ENCODE measurements at regions not wholly inside any gene's neighbourhood (a gene's known extent, or its start where the extent isn't known, plus 50 kb on each side); places are given as distances from the start of the nearest gene placed in this dataset.

GRCh38 chr11:134878785-134879184 lies 466.7 kb upstream of the B3GAT1 start:
- H4K20me1 ChIP-seq (ENCODE audit: control insufficient read depth, extremely low read depth, insufficient read depth, low read length): no peaks in the 10 kb centered on the region
- DNase-seq (ENCODE audit: low read depth in 2 of 2): no peak
- no peaks in the 10 kb centered on the region for H3K36me3 ChIP-seq (ENCODE audit: control insufficient read depth, insufficient read depth, low read length)
- TF ChIP-seq EZH2 (IDR thresholded peaks at IDR 0.05; ENCODE audit: low read length, missing control alignments) (no peak), CTCF (conservative IDR thresholded peaks at IDR 0.05 in 1 of 2, IDR thresholded peaks at IDR 0.05 in 1 of 2; ENCODE audit: low read depth in 1 of 2, low read length in 2 of 2) (no peak)
- H3K9me3 ChIP-seq (ENCODE audit: control insufficient read depth, insufficient read depth, low read depth, low read length): no peaks in the 10 kb centered on the region
- H3K4me2 ChIP-seq (ENCODE audit: extremely low read depth, insufficient read depth, low read length): no peak overlapping the region
- no peak overlapping the region for H3K9ac ChIP-seq (ENCODE audit: insufficient read depth, low read length)
- no peaks in the 10 kb centered on the region for H3K27me3 ChIP-seq (ENCODE audit: control insufficient read depth, insufficient read depth, low read length)
- no peaks in the 10 kb centered on the region for H3K79me2 ChIP-seq (ENCODE audit: control insufficient read depth, insufficient read depth, low read length)
- no peak overlapping the region for H2AFZ ChIP-seq (ENCODE audit: low read length)
- H3K27ac ChIP-seq (ENCODE audit: insufficient read depth, low read length): no peak overlapping the region
- no peak overlapping the region for H3K4me3 ChIP-seq (replicated peaks in 1 of 4; ENCODE audit: control extremely low read depth in 1 of 4, insufficient read depth in 1 of 4, low read depth in 3 of 4, low read length in 4 of 4)
- no peaks in the 10 kb centered on the region for H3K4me1 ChIP-seq (ENCODE audit: control insufficient read depth, extremely low read depth, insufficient read depth, low read length)

GRCh38 chr11:134876226-134876625 lies 464.2 kb upstream of the B3GAT1 start:
- Histone ChIP-seq H4K20me1 (ENCODE audit: control insufficient read depth, extremely low read depth, insufficient read depth, low read length) (no peaks in the 10 kb centered on the region), H3K27ac (ENCODE audit: insufficient read depth, low read length) (no peak overlapping the region), H2AFZ (ENCODE audit: low read length) (no peak overlapping the region), H3K4me3 (replicated peaks in 1 of 4; ENCODE audit: control extremely low read depth in 1 of 4, insufficient read depth in 1 of 4, low read depth in 3 of 4, low read length in 4 of 4) (no peak overlapping the region), H3K4me1 (ENCODE audit: control insufficient read depth, extremely low read depth, insufficient read depth, low read length) (no peaks in the 10 kb centered on the region), H3K36me3 (ENCODE audit: control insufficient read depth, insufficient read depth, low read length) (no peaks in the 10 kb centered on the region), H3K9ac (ENCODE audit: insufficient read depth, low read length) (no peak overlapping the region), H3K79me2 (ENCODE audit: control insufficient read depth, insufficient read depth, low read length) (no peaks in the 10 kb centered on the region), H3K4me2 (ENCODE audit: extremely low read depth, insufficient read depth, low read length) (no peak overlapping the region), H3K27me3 (ENCODE audit: control insufficient read depth, insufficient read depth, low read length) (no peaks in the 10 kb centered on the region), H3K9me3 (ENCODE audit: control insufficient read depth, insufficient read depth, low read depth, low read length) (no peaks in the 10 kb centered on the region)
- TF ChIP-seq EZH2 (IDR thresholded peaks at IDR 0.05; ENCODE audit: low read length, missing control alignments) (no peak), CTCF (conservative IDR thresholded peaks at IDR 0.05 in 1 of 2, IDR thresholded peaks at IDR 0.05 in 1 of 2; ENCODE audit: low read depth in 1 of 2, low read length in 2 of 2) (no peak)
- DNase-seq (ENCODE audit: low read depth in 2 of 2): no peak

GRCh38 chr11:134866981-134867675 lies 455.1 kb upstream of the B3GAT1 start:
- no peak for DNase-seq (ENCODE audit: low read depth in 2 of 2)
- Histone ChIP-seq H3K4me1 (ENCODE audit: control insufficient read depth, extremely low read depth, insufficient read depth, low read length) (no peaks in the 10 kb centered on the region), H4K20me1 (ENCODE audit: control insufficient read depth, extremely low read depth, insufficient read depth, low read length) (no peaks in the 10 kb centered on the region), H3K4me3 (replicated peaks in 1 of 4; ENCODE audit: control extremely low read depth in 1 of 4, insufficient read depth in 1 of 4, low read depth in 3 of 4, low read length in 4 of 4) (no peak overlapping the region), H3K27ac (ENCODE audit: insufficient read depth, low read length) (no peak overlapping the region), H3K36me3 (ENCODE audit: control insufficient read depth, insufficient read depth, low read length) (no peaks in the 10 kb centered on the region), H3K79me2 (ENCODE audit: control insufficient read depth, insufficient read depth, low read length) (no peaks in the 10 kb centered on the region), H3K4me2 (ENCODE audit: extremely low read depth, insufficient read depth, low read length) (no peak overlapping the region), H3K27me3 (ENCODE audit: control insufficient read depth, insufficient read depth, low read length) (no peaks in the 10 kb centered on the region), H2AFZ (ENCODE audit: low read length) (no peak overlapping the region), H3K9me3 (ENCODE audit: control insufficient read depth, insufficient read depth, low read depth, low read length) (no peaks in the 10 kb centered on the region), H3K9ac (ENCODE audit: insufficient read depth, low read length) (no peak overlapping the region)
- no peak for TF ChIP-seq EZH2 (IDR thresholded peaks at IDR 0.05; ENCODE audit: low read length, missing control alignments)
- TF ChIP-seq CTCF (conservative IDR thresholded peaks at IDR 0.05 in 1 of 2, IDR thresholded peaks at IDR 0.05 in 1 of 2; ENCODE audit: low read depth in 1 of 2, low read length in 2 of 2): no peak
